ENCODE measurements at regions not wholly inside any gene's neighbourhood (a gene's known extent, or its start where the extent isn't known, plus 50 kb on each side); places are given as distances from the start of the nearest gene placed in this dataset.
A peak's percentile ranks its signal among the peaks of the same experiment; 100 is the strongest.

DNA sequence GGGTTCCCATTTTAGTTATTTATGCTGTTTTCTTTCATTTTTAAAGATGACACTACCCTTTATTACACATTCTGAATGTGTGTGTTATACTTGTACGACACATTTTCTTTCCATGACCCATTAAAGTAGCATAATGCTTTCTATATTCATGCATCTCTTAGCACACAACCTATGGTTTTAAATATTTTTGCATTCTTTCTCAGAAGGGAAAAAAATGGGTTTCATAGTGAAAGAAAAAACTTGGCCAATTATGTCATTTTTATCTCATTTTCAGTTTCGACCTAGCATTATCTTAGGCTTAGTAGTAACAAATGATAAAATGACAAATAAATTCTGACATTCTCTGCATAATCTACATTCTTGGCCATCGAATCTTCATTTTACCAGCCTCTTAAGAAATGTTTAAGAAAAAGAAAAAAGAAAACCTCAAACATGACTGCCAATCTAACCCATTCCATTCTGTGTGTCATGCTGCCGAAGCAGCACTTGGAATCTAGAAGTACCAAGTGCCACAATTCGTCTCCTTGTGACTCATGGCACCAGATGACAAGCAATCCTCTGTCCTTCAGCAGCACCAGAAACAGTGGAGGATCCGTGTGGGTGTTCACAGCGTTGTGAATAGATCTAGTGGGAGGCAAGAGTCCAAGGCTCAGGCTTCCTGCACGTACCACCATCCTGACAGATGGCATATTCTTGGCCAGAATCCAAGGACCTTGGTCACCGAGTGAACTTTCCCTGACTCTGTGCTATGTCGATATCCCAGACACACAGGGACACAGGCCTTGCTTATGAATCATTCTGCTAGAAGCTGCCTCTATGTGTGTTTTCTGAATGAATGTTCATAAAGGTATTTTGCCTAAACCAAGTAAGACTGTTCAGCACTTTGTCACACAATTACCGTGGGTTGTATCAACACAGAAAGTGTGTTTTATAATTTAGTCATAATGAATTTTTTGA, 502.7 kb downstream of the NR2F1-AS1 start:
- TF ChIP-seq, protein P1, sequence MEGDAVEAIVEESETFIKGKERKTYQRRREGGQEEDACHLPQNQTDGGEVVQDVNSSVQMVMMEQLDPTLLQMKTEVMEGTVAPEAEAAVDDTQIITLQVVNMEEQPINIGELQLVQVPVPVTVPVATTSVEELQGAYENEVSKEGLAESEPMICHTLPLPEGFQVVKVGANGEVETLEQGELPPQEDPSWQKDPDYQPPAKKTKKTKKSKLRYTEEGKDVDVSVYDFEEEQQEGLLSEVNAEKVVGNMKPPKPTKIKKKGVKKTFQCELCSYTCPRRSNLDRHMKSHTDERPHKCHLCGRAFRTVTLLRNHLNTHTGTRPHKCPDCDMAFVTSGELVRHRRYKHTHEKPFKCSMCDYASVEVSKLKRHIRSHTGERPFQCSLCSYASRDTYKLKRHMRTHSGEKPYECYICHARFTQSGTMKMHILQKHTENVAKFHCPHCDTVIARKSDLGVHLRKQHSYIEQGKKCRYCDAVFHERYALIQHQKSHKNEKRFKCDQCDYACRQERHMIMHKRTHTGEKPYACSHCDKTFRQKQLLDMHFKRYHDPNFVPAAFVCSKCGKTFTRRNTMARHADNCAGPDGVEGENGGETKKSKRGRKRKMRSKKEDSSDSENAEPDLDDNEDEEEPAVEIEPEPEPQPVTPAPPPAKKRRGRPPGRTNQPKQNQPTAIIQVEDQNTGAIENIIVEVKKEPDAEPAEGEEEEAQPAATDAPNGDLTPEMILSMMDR (IDR thresholded peaks at IDR 0.05; ENCODE audit: extremely low read depth in 1 of 2, insufficient read depth in 1 of 2, low read depth in 1 of 2, low read length in 2 of 2) = no peak
- TF ChIP-seq POLR2A (IDR thresholded peaks at IDR 0.05; ENCODE audit: low read depth, low read length) (peak; percentile 50), POLR2AphosphoS5 (IDR thresholded peaks at IDR 0.05; ENCODE audit: insufficient read depth, low read depth, low read length) (peak; percentile 79), FOS (IDR thresholded peaks at IDR 0.05; ENCODE audit: borderline replicate concordance, insufficient read depth, low read length) (peak; percentile 93), EZH2 (IDR thresholded peaks at IDR 0.05; ENCODE audit: borderline replicate concordance, low read depth, low read length, severe bottlenecking) (no peak), MYC (IDR thresholded peaks at IDR 0.05; ENCODE audit: low read depth, low read length) (no peak), JUN (IDR thresholded peaks at IDR 0.05; ENCODE audit: borderline replicate concordance, insufficient read depth, insufficient read length, low read depth) (peak; percentile 62), GATA2 (IDR thresholded peaks at IDR 0.05; ENCODE audit: insufficient read depth, insufficient read length, low read depth, low read length) (peak; percentile 49)
- TF ChIP-seq, protein P2, sequence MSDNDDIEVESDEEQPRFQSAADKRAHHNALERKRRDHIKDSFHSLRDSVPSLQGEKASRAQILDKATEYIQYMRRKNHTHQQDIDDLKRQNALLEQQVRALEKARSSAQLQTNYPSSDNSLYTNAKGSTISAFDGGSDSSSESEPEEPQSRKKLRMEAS (IDR thresholded peaks at IDR 0.05; ENCODE audit: insufficient read depth, insufficient read length) = peak; percentile 43

All from endothelial cell of umbilical vein (primary cell).